ENCODE measurements at regions not wholly inside any gene's neighbourhood (a gene's known extent, or its start where the extent isn't known, plus 50 kb on each side); places are given as distances from the start of the nearest gene placed in this dataset.
A peak's percentile ranks its signal among the peaks of the same experiment; 100 is the strongest.

GRCh38 chr15:62392376-62392775 lies 227.3 kb upstream of the C2CD4B start:
- Mint-ChIP-seq H3K9me3 (ENCODE audit: unreplicated experiment) (peaks cover 4% of the 10 kb centered on the region), H3K4me1 (ENCODE audit: low read depth, unreplicated experiment) (peaks cover 4% of the 10 kb centered on the region), H3K27ac (ENCODE audit: unreplicated experiment) (peak overlapping the region; percentile 8), H3K27me3 (ENCODE audit: unreplicated experiment) (peaks cover 7% of the 10 kb centered on the region), H3K36me3 (ENCODE audit: unreplicated experiment) (no peaks in the 10 kb centered on the region), H3K4me3 (ENCODE audit: unreplicated experiment) (peak overlapping the region; percentile 88)
- DNase-seq, result peak; percentile 24
- TF ChIP-seq CTCF (IDR thresholded peaks at IDR 0.05; ENCODE audit: partially characterized antibody, unreplicated experiment), result no peak

GRCh38 chr15:62393196-62393595 lies 228.1 kb upstream of the C2CD4B start:
- peaks cover 4% of the 10 kb centered on the region for H3K36me3 Mint-ChIP-seq (ENCODE audit: unreplicated experiment)
- H3K27ac Mint-ChIP-seq (ENCODE audit: unreplicated experiment), result no peak overlapping the region
- no peak for TF ChIP-seq CTCF (IDR thresholded peaks at IDR 0.05; ENCODE audit: partially characterized antibody, unreplicated experiment)
- DNase-seq, result no peak
- no peak overlapping the region for H3K4me3 Mint-ChIP-seq (ENCODE audit: unreplicated experiment)
- peaks cover 4% of the 10 kb centered on the region for H3K4me1 Mint-ChIP-seq (ENCODE audit: low read depth, unreplicated experiment)
- H3K27me3 Mint-ChIP-seq (ENCODE audit: unreplicated experiment), result peaks cover 7% of the 10 kb centered on the region
- H3K9me3 Mint-ChIP-seq (ENCODE audit: unreplicated experiment), result peaks cover 4% of the 10 kb centered on the region

- Mint-ChIP-seq H3K27me3 (ENCODE audit: unreplicated experiment) (peaks cover 11% of the 10 kb centered on the region), H3K27ac (ENCODE audit: unreplicated experiment) (no peak overlapping the region), H3K4me3 (ENCODE audit: unreplicated experiment) (no peak overlapping the region), H3K36me3 (ENCODE audit: unreplicated experiment) (peaks cover 9% of the 10 kb centered on the region), H3K9me3 (ENCODE audit: unreplicated experiment) (peaks cover 4% of the 10 kb centered on the region), H3K4me1 (ENCODE audit: low read depth, unreplicated experiment) (peaks cover 4% of the 10 kb centered on the region)
- DNase-seq, result no peak
- no peak for TF ChIP-seq CTCF (IDR thresholded peaks at IDR 0.05; ENCODE audit: partially characterized antibody, unreplicated experiment)
These were observed 229.0 kb upstream of the C2CD4B start for GRCh38 chr15:62394079-62394478.

GRCh38 chr15:62400778-62401177 lies 235.7 kb upstream of the C2CD4B start:
- H3K9me3 Mint-ChIP-seq (ENCODE audit: unreplicated experiment), result peaks cover 3% of the 10 kb centered on the region
- no peak overlapping the region for H3K4me3 Mint-ChIP-seq (ENCODE audit: unreplicated experiment)
- no peak for DNase-seq
- peaks cover 1% of the 10 kb centered on the region for H3K4me1 Mint-ChIP-seq (ENCODE audit: low read depth, unreplicated experiment)
- no peak for TF ChIP-seq CTCF (IDR thresholded peaks at IDR 0.05; ENCODE audit: partially characterized antibody, unreplicated experiment)
- H3K36me3 Mint-ChIP-seq (ENCODE audit: unreplicated experiment), result peaks cover 13% of the 10 kb centered on the region
- H3K27me3 Mint-ChIP-seq (ENCODE audit: unreplicated experiment), result peaks cover 5% of the 10 kb centered on the region
- no peak overlapping the region for H3K27ac Mint-ChIP-seq (ENCODE audit: unreplicated experiment)

GRCh38 chr15:62402687-62403086 lies 237.6 kb upstream of the C2CD4B start:
- Mint-ChIP-seq H3K4me1 (ENCODE audit: low read depth, unreplicated experiment) (peaks cover 1% of the 10 kb centered on the region), H3K27ac (ENCODE audit: unreplicated experiment) (no peak overlapping the region), H3K9me3 (ENCODE audit: unreplicated experiment) (peaks cover 3% of the 10 kb centered on the region), H3K36me3 (ENCODE audit: unreplicated experiment) (peaks cover 13% of the 10 kb centered on the region), H3K4me3 (ENCODE audit: unreplicated experiment) (no peak overlapping the region), H3K27me3 (ENCODE audit: unreplicated experiment) (peaks cover 5% of the 10 kb centered on the region)
- no peak for DNase-seq
- TF ChIP-seq CTCF (IDR thresholded peaks at IDR 0.05; ENCODE audit: partially characterized antibody, unreplicated experiment), result no peak

Data from glutamatergic neuron (in vitro differentiated cells).